HEK293 (cell line): ENCODE measurements at regions not wholly inside any gene's neighbourhood (a gene's known extent, or its start where the extent isn't known, plus 50 kb on each side); places are given as distances from the start of the nearest gene placed in this dataset.

ENCODE experiments used
- CTCF ChIA-PET: fragments of 350-600 bp; formaldehyde crosslinking; extraction: SDS; loops from one replicate; lab custom pipeline; 2021; ENCODE audit warnings: antibody characterized with exemption; lab: Yijun Ruan, JAX
- POLR2A ChIA-PET: fragments of 300-600 bp; formaldehyde crosslinking; extraction: SDS; loops from one replicate; lab custom pipeline; 2020; ENCODE audit warnings: antibody characterized with exemption, inconsistent platforms; lab: Yijun Ruan, JAX
- H3K27ac ChIP-seq: fragments of 200-500 bp; sonication (Bioruptor generic); 2 replicates; pipeline ENCODE4 v1.5.1; 2014; ENCODE audit warnings: low read depth, low read length, control low read depth, inconsistent platforms; ENCODE audit errors: extremely low read depth
- H3K36me3 ChIP-seq, 2 experiments: fragments of 200-500 bp in 1 of 2; sonication (Bioruptor generic) in 1 of 2; 1 replicate in 1 of 2; 2 replicates in 1 of 2; pipeline ENCODE4 v1.5.1; 2014 to 2017; ENCODE audit warnings: inconsistent platforms in 2 of 2, low read length in 2 of 2; ENCODE audit not compliant: control insufficient read depth in 2 of 2, insufficient read depth in 1 of 2
- H3K4me1 ChIP-seq: fragments of 200-500 bp; sonication (Bioruptor generic); 2 replicates; pipeline ENCODE4 v1.5.1; 2014; ENCODE audit warnings: mild to moderate bottlenecking, low read length, inconsistent platforms; ENCODE audit not compliant: control insufficient read depth, insufficient read depth
- H3K4me3 ChIP-seq: 2 replicates; pipeline ENCODE4 v1.5.1; 2011; ENCODE audit warnings: low read depth, mild to moderate bottlenecking, control low read depth, low read length, moderate library complexity
- H3K9me3 ChIP-seq: fragments of 200-500 bp; sonication (Bioruptor generic); 2 replicates; pipeline ENCODE4 v1.5.1; 2014; ENCODE audit warnings: low read depth, low read length, inconsistent platforms; ENCODE audit not compliant: control insufficient read depth, insufficient read depth
- FEZF1 ChIP-seq: fragments of 450-650 bp; formaldehyde crosslinking; IDR thresholded peaks from 2 replicates; pipeline ENCODE4 v1.5.1; 2016; ENCODE audit warnings: missing biosample characterization, missing genetic modification characterization
- GLIS1 ChIP-seq: fragments of 450-650 bp; formaldehyde crosslinking; IDR thresholded peaks from 2 replicates; pipeline ENCODE4 v1.5.1; 2016; ENCODE audit warnings: missing biosample characterization, missing genetic modification characterization
- SP2 ChIP-seq: fragments of 450-650 bp; formaldehyde crosslinking; IDR thresholded peaks from 2 replicates; pipeline ENCODE4 v1.5.1; 2016; ENCODE audit warnings: missing biosample characterization, missing genetic modification characterization
- SP7 ChIP-seq: fragments of 450-650 bp; formaldehyde crosslinking; IDR thresholded peaks from 2 replicates; pipeline ENCODE4 v1.5.1; 2016; ENCODE audit warnings: missing biosample characterization, missing genetic modification characterization
- WT1 ChIP-seq: fragments of 450-650 bp; formaldehyde crosslinking; IDR thresholded peaks from 2 replicates; pipeline ENCODE4 v1.5.1; 2016; ENCODE audit warnings: missing biosample characterization, missing genetic modification characterization
- ZEB2 ChIP-seq: fragments of 450-650 bp; formaldehyde crosslinking; IDR thresholded peaks from 2 replicates; pipeline ENCODE4 v1.5.1; 2016; ENCODE audit warnings: missing biosample characterization, missing genetic modification characterization
- ZIC2 ChIP-seq: fragments of 450-650 bp; formaldehyde crosslinking; IDR thresholded peaks from 2 replicates; pipeline ENCODE4 v1.5.1; 2016; ENCODE audit warnings: missing biosample characterization, missing genetic modification characterization
- ZNF10 ChIP-seq: fragments of 450-650 bp; formaldehyde crosslinking; IDR thresholded peaks from 2 replicates; pipeline ENCODE4 v1.5.1; 2017; ENCODE audit warnings: missing biosample characterization, missing genetic modification characterization
- ZNF155 ChIP-seq: fragments of 450-650 bp; formaldehyde crosslinking; IDR thresholded peaks from 2 replicates; pipeline ENCODE4 v1.5.1; 2016; ENCODE audit warnings: missing biosample characterization, missing genetic modification characterization
- ZNF169 ChIP-seq: fragments of 450-650 bp; formaldehyde crosslinking; IDR thresholded peaks from 2 replicates; pipeline ENCODE4 v1.5.1; 2016; ENCODE audit warnings: missing biosample characterization, missing genetic modification characterization
- ZNF202 ChIP-seq: fragments of 450-650 bp; formaldehyde crosslinking; IDR thresholded peaks from 2 replicates; pipeline ENCODE4 v1.5.1; 2016; ENCODE audit warnings: missing biosample characterization, missing genetic modification characterization, borderline replicate concordance
- ZNF24 ChIP-seq: fragments of 450-650 bp; formaldehyde crosslinking; IDR thresholded peaks from 2 replicates; pipeline ENCODE4 v1.5.1; 2016; ENCODE audit warnings: missing biosample characterization, missing genetic modification characterization
- ZNF324 ChIP-seq: fragments of 450-650 bp; formaldehyde crosslinking; IDR thresholded peaks from 2 replicates; pipeline ENCODE4 v1.5.1; 2016; ENCODE audit warnings: missing biosample characterization, missing genetic modification characterization
- ZNF335 ChIP-seq: fragments of 450-650 bp; formaldehyde crosslinking; conservative IDR thresholded peaks from 2 replicates; pipeline ENCODE4 v1.5.1; 2016; ENCODE audit warnings: missing biosample characterization, missing genetic modification characterization
- ZNF548 ChIP-seq: fragments of 450-650 bp; formaldehyde crosslinking; IDR thresholded peaks from 2 replicates; pipeline ENCODE4 v1.5.1; 2016; ENCODE audit warnings: missing biosample characterization, missing genetic modification characterization
- ZNF629 ChIP-seq: fragments of 450-650 bp; formaldehyde crosslinking; IDR thresholded peaks from 2 replicates; pipeline ENCODE4 v1.5.1; 2017; ENCODE audit warnings: missing biosample characterization, missing genetic modification characterization
- ZNF670 ChIP-seq: fragments of 450-650 bp; formaldehyde crosslinking; IDR thresholded peaks from 2 replicates; pipeline ENCODE4 v1.5.1; 2016; ENCODE audit warnings: missing biosample characterization, missing genetic modification characterization, low read depth
- TF ChIP-seq, protein P1 (sequence below): fragments of 450-650 bp; formaldehyde crosslinking; IDR thresholded peaks from 2 replicates; pipeline ENCODE4 v1.5.1; 2016; ENCODE audit warnings: missing biosample characterization, missing genetic modification characterization
- TF ChIP-seq, protein P2 (sequence below): fragments of 450-650 bp; formaldehyde crosslinking; IDR thresholded peaks from 2 replicates; pipeline ENCODE4 v1.5.1; 2017; ENCODE audit warnings: missing biosample characterization, missing genetic modification characterization
- TF ChIP-seq, protein P3 (sequence below): fragments of 450-650 bp; formaldehyde crosslinking; IDR thresholded peaks from 2 replicates; pipeline ENCODE4 v1.5.1; 2016; ENCODE audit warnings: missing biosample characterization, missing genetic modification characterization
- TF ChIP-seq, protein P4 (sequence below): fragments of 450-650 bp; formaldehyde crosslinking; IDR thresholded peaks from 2 replicates; pipeline ENCODE4 v1.5.1; 2016; ENCODE audit warnings: missing biosample characterization, missing genetic modification characterization
- TF ChIP-seq, protein P5 (sequence below): fragments of 450-650 bp; formaldehyde crosslinking; IDR thresholded peaks from 2 replicates; pipeline ENCODE4 v1.5.1; 2016; ENCODE audit warnings: missing biosample characterization, missing genetic modification characterization
- TF ChIP-seq, protein P6 (sequence below): fragments of 450-650 bp; formaldehyde crosslinking; IDR thresholded peaks from 2 replicates; pipeline ENCODE4 v1.5.1; 2016; ENCODE audit warnings: missing biosample characterization, missing genetic modification characterization

DNA sequence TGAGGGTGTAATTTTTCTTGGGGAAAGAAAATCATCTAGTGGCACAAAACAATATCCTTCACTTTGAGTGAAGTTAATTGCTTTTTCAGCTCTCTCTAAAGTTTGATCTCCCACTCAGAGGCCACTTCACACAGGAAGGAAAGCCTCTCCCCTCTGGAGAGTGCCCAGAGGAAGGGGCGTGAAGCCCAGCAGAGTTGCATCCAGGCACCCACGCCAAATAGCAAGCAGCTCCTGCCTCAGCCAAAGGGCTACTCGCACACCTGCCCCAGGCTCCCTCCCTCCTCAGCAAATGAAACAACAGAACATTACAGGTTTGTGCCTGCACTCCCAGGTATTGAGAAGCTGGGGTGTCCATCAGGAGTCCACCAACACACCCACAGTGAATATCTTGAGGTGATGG is 183.0 kb upstream of the RPL38 start:
- TF ChIP-seq ZNF670 (tag by site-specific recombination) = no peak
- TF ChIP-seq, protein P1, sequence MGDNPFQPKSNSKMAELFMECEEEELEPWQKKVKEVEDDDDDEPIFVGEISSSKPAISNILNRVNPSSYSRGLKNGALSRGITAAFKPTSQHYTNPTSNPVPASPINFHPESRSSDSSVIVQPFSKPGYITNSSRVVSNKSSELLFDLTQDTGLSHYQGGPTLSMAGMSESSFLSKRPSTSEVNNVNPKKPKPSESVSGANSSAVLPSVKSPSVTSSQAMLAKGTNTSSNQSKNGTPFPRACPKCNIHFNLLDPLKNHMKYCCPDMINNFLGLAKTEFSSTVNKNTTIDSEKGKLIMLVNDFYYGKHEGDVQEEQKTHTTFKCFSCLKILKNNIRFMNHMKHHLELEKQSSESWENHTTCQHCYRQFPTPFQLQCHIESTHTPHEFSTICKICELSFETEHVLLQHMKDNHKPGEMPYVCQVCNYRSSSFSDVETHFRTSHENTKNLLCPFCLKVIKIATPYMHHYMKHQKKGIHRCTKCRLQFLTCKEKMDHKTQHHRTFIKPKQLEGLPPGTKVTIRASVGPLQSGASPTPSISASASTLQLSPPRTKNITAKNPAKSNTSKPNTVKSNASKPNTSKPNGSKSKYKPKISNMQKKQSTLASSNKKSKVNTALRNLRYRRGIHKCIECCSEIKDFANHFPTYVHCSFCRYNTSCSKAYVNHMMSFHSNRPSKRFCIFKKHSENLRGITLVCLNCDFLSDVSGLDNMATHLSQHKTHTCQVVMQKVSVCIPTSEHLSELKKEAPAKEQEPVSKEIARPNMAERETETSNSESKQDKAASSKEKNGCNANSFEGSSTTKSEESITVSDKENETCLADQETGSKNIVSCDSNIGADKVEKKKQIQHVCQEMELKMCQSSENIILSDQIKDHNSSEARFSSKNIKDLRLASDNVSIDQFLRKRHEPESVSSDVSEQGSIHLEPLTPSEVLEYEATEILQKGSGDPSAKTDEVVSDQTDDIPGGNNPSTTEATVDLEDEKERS (tag by site-specific recombination) = no peak
- no peak for TF ChIP-seq ZNF169 (tag by site-specific recombination)
- no peak for TF ChIP-seq ZNF155 (tag by site-specific recombination)
- Histone ChIP-seq H3K4me3 (no peak overlapping the region), H3K27ac (no peak overlapping the region), H3K4me1 (no peaks in the 10 kb centered on the region), H3K36me3 (no peaks in the 10 kb centered on the region), H3K9me3 (no peaks in the 10 kb centered on the region)
- ChIA-PET POLR2A (no interaction called here), CTCF (no interaction called here)

DNA sequence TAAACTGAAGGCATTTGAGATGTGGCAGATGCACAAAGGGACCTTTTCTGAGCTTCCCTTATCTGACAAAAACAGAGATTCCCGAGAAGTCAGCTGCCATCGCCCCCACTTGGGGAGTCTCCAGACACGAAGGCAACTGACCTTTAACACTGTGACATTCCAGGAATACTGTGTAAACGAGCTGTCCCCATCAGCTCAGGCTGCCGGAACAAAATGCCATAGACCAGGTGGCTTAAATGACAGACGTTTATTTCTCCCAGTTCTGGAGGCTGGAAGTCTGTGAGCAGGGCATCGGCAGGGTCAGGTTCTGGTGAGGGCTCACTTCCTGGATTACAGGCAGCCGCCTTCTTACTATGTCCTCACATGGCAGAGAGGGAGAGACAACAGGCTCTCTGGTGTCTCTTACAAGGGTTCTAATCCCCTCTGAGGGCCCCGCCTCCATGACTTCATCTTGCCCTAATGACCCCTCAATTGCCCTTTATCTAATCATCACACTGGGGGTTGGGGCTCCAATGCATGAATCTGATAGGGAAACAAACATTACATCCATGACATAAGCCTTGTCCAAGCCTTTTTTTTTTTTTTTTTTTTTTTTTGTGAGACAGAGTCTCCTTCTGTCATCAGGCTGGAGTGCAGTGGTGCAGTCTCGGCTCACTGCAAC is 178.5 kb upstream of the RPL38 start:
- ChIA-PET CTCF (interaction anchor here (0.5 to 1.1 kb wide), 4 partner anchors 14 to 1089 kb away, joined by 3 read pairs; no protein-coding TSS in a partner anchor), POLR2A (no interaction called here)
- Histone ChIP-seq H3K4me1 (no peaks in the 10 kb centered on the region), H3K27ac (no peak overlapping the region; the same call in 1 of the 2 replicates), H3K4me3 (no peak overlapping the region), H3K36me3 (no peaks in the 10 kb centered on the region), H3K9me3 (no peaks in the 10 kb centered on the region)
- TF ChIP-seq ZEB2 (tag by site-specific recombination) = peak; percentile 58; the same call in 1 of the 2 replicates
- TF ChIP-seq SP2 (tag by site-specific recombination) = no peak
- TF ChIP-seq SP7 (tag by site-specific recombination) = peak; percentile 65; the same call in 1 of the 2 replicates
- peak; percentile 64 for TF ChIP-seq ZNF335 (tag by site-specific recombination)
- peak; percentile 64 for TF ChIP-seq ZIC2 (tag by site-specific recombination)
- TF ChIP-seq ZNF629 (tag by site-specific recombination) = peak; percentile 63; the same call in 1 of the 2 replicates
- TF ChIP-seq ZNF24 (tag by site-specific recombination) = peak; percentile 77; the same call in 1 of the 2 replicates
- TF ChIP-seq ZNF548 = peak; percentile 92
- TF ChIP-seq, protein P2, sequence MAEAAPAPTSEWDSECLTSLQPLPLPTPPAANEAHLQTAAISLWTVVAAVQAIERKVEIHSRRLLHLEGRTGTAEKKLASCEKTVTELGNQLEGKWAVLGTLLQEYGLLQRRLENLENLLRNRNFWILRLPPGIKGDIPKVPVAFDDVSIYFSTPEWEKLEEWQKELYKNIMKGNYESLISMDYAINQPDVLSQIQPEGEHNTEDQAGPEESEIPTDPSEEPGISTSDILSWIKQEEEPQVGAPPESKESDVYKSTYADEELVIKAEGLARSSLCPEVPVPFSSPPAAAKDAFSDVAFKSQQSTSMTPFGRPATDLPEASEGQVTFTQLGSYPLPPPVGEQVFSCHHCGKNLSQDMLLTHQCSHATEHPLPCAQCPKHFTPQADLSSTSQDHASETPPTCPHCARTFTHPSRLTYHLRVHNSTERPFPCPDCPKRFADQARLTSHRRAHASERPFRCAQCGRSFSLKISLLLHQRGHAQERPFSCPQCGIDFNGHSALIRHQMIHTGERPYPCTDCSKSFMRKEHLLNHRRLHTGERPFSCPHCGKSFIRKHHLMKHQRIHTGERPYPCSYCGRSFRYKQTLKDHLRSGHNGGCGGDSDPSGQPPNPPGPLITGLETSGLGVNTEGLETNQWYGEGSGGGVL = peak; percentile 84
- 0 out of 2 replicates have a peak, but pooled peaks have one; percentile 6 for TF ChIP-seq GLIS1 (tag by site-specific recombination)
- TF ChIP-seq, protein P3, sequence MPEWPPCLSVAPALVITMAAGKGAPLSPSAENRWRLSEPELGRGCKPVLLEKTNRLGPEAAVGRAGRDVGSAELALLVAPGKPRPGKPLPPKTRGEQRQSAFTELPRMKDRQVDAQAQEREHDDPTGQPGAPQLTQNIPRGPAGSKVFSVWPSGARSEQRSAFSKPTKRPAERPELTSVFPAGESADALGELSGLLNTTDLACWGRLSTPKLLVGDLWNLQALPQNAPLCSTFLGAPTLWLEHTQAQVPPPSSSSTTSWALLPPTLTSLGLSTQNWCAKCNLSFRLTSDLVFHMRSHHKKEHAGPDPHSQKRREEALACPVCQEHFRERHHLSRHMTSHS (tag by site-specific recombination) = 0 out of 2 replicates have a peak, but pooled peaks have one; percentile 38
- TF ChIP-seq, protein P4, sequence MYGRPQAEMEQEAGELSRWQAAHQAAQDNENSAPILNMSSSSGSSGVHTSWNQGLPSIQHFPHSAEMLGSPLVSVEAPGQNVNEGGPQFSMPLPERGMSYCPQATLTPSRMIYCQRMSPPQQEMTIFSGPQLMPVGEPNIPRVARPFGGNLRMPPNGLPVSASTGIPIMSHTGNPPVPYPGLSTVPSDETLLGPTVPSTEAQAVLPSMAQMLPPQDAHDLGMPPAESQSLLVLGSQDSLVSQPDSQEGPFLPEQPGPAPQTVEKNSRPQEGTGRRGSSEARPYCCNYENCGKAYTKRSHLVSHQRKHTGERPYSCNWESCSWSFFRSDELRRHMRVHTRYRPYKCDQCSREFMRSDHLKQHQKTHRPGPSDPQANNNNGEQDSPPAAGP (tag by site-specific recombination) = peak; percentile 81; the same call in 1 of the 2 replicates
- no peak for TF ChIP-seq ZNF202 (tag by site-specific recombination)
- TF ChIP-seq ZNF324 (tag by site-specific recombination) = 0 out of 2 replicates have a peak, but pooled peaks have one; percentile 47
- no peak for TF ChIP-seq ZNF10 (tag by site-specific recombination)
- no peak for TF ChIP-seq WT1 (tag by site-specific recombination)
- TF ChIP-seq, protein P5, sequence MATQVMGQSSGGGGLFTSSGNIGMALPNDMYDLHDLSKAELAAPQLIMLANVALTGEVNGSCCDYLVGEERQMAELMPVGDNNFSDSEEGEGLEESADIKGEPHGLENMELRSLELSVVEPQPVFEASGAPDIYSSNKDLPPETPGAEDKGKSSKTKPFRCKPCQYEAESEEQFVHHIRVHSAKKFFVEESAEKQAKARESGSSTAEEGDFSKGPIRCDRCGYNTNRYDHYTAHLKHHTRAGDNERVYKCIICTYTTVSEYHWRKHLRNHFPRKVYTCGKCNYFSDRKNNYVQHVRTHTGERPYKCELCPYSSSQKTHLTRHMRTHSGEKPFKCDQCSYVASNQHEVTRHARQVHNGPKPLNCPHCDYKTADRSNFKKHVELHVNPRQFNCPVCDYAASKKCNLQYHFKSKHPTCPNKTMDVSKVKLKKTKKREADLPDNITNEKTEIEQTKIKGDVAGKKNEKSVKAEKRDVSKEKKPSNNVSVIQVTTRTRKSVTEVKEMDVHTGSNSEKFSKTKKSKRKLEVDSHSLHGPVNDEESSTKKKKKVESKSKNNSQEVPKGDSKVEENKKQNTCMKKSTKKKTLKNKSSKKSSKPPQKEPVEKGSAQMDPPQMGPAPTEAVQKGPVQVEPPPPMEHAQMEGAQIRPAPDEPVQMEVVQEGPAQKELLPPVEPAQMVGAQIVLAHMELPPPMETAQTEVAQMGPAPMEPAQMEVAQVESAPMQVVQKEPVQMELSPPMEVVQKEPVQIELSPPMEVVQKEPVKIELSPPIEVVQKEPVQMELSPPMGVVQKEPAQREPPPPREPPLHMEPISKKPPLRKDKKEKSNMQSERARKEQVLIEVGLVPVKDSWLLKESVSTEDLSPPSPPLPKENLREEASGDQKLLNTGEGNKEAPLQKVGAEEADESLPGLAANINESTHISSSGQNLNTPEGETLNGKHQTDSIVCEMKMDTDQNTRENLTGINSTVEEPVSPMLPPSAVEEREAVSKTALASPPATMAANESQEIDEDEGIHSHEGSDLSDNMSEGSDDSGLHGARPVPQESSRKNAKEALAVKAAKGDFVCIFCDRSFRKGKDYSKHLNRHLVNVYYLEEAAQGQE = no peak
- no peak for TF ChIP-seq FEZF1 (tag by site-specific recombination)
- TF ChIP-seq, protein P6, sequence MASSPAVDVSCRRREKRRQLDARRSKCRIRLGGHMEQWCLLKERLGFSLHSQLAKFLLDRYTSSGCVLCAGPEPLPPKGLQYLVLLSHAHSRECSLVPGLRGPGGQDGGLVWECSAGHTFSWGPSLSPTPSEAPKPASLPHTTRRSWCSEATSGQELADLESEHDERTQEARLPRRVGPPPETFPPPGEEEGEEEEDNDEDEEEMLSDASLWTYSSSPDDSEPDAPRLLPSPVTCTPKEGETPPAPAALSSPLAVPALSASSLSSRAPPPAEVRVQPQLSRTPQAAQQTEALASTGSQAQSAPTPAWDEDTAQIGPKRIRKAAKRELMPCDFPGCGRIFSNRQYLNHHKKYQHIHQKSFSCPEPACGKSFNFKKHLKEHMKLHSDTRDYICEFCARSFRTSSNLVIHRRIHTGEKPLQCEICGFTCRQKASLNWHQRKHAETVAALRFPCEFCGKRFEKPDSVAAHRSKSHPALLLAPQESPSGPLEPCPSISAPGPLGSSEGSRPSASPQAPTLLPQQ (tag by site-specific recombination) = peak; percentile 87
